Gastroesophageal sphincter (tissue), 3 donors: ENCODE measurements at regions not wholly inside any gene's neighbourhood (a gene's known extent, or its start where the extent isn't known, plus 50 kb on each side); places are given as distances from the start of the nearest gene placed in this dataset.

Source experiments
- POLR2A ChIP-seq, 2 donors: fragments of 450-650 bp; IDR thresholded peaks; one replicate each; pipeline ENCODE4 v1.6.1; 2017; ENCODE audit warnings: antibody characterized with exemption in 2 of 2, mild to moderate bottlenecking in 2 of 2, moderate library complexity in 1 of 2
- TF ChIP-seq, protein P1 (sequence below), 4 experiments: fragments of 200-600 bp in 2 of 4; fragments of 450-650 bp in 2 of 4; sonication (generic) in 1 of 4; IDR thresholded peaks; one replicate each; pipeline ENCODE4 v1.5.1; 2017 to 2019; ENCODE audit warnings: antibody characterized with exemption in 4 of 4, mild to moderate bottlenecking in 2 of 4, moderate library complexity in 2 of 4

DNA sequence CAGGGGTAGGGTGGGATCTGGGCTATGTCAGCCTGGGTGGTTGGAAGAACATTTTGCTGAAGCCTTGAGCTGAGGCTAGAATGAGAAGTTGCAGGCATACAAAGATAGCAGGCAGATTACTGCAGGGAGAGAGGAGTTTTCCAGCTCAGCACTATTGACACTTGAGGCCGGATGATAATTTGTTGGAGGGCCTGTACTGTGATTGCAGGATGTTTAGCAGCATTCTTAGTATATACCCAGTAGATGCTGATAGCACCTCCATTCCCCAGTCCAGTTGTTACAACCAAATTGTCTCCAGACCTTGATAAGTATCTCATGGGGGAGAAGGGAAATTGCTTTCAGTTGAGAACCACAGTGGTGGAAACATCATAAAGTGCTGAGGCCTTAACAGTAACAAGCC is 158.6 kb upstream of the CHRM2 start:
- TF ChIP-seq, protein P1, sequence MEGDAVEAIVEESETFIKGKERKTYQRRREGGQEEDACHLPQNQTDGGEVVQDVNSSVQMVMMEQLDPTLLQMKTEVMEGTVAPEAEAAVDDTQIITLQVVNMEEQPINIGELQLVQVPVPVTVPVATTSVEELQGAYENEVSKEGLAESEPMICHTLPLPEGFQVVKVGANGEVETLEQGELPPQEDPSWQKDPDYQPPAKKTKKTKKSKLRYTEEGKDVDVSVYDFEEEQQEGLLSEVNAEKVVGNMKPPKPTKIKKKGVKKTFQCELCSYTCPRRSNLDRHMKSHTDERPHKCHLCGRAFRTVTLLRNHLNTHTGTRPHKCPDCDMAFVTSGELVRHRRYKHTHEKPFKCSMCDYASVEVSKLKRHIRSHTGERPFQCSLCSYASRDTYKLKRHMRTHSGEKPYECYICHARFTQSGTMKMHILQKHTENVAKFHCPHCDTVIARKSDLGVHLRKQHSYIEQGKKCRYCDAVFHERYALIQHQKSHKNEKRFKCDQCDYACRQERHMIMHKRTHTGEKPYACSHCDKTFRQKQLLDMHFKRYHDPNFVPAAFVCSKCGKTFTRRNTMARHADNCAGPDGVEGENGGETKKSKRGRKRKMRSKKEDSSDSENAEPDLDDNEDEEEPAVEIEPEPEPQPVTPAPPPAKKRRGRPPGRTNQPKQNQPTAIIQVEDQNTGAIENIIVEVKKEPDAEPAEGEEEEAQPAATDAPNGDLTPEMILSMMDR (IDR thresholded peaks at IDR 0.05), result no peak
- TF ChIP-seq POLR2A (IDR thresholded peaks at IDR 0.05), result no peak
